PC-3 (cell line): ENCODE measurements at regions not wholly inside any gene's neighbourhood (a gene's known extent, or its start where the extent isn't known, plus 50 kb on each side); places are given as distances from the start of the nearest gene placed in this dataset.

Experiments
- ATAC-seq: fragments of 200-7000 bp; cut with Tn5 transposase; 2 replicates; pipeline ENCODE4 v1.9.1; 2020; ENCODE audit warnings: mild to moderate bottlenecking, moderate library complexity
- BruUV-seq: library from RNA; stranded (reverse); fragments of 400-500 nt; replicated peaks from 2 replicates; lab custom pipeline; 2021; lab: Mats Ljungman, UMichigan
- CTCF ChIA-PET: fragments of 300-600 bp; sonication (Branson Sonifier 250); formaldehyde crosslinking; loops from one replicate; lab custom pipeline; 2022; ENCODE audit warnings: antibody characterized with exemption; lab: Charles Lee
- POLR2A ChIA-PET: fragments of 300-600 bp; sonication (Branson Sonifier 250); formaldehyde crosslinking; loops from one replicate; lab custom pipeline; 2022; ENCODE audit warnings: antibody characterized with exemption; ENCODE audit not compliant: unreplicated experiment; lab: Charles Lee
- DNase-seq: peaks from one replicate; pipeline ENCODE4 v3.0.0-alpha.2; 2015
- H2AFZ ChIP-seq: fragments of 300-600 bp; sonication (generic); 2 replicates; pipeline ENCODE4 v1.6.0; 2016; ENCODE audit warnings: antibody characterized with exemption, low read length
- H3F3A ChIP-seq: fragments of 300-600 bp; sonication (generic); one replicate; pipeline ENCODE4 v1.6.0; 2017; ENCODE audit warnings: antibody characterized with exemption, low read length, control low read depth, mild to moderate bottlenecking; ENCODE audit not compliant: unreplicated experiment
- H3K27ac ChIP-seq: fragments of 300-600 bp; sonication (generic); 2 replicates; pipeline ENCODE4 v1.5.1; 2016; ENCODE audit warnings: mild to moderate bottlenecking, low read length
- H3K27me3 ChIP-seq: fragments of 300-600 bp; sonication (generic); 2 replicates; pipeline ENCODE4 v1.6.1; 2016; ENCODE audit warnings: low read length, mixed read lengths
- H3K36me3 ChIP-seq: fragments of 300-600 bp; sonication (generic); 2 replicates; pipeline ENCODE4 v1.6.1; 2016; ENCODE audit warnings: low read depth, mixed run types, low read length, mixed read lengths
- H3K4me1 ChIP-seq: fragments of 300-600 bp; sonication (generic); 2 replicates; pipeline ENCODE4 v1.5.1; 2016; ENCODE audit warnings: low read length; ENCODE audit not compliant: insufficient read depth
- H3K4me2 ChIP-seq: fragments of 300-600 bp; sonication (generic); 2 replicates; pipeline ENCODE4 v1.6.0; 2016; ENCODE audit warnings: low read length
- H3K4me3 ChIP-seq: fragments of 300-600 bp; sonication (generic); 2 replicates; pipeline ENCODE4 v1.5.1; 2016; ENCODE audit warnings: mild to moderate bottlenecking, low read length, mixed read lengths
- H3K79me2 ChIP-seq: fragments of 300-600 bp; sonication (generic); 2 replicates; pipeline ENCODE4 v1.6.1; 2017; ENCODE audit warnings: low read length, mixed read lengths
- H3K9ac ChIP-seq: fragments of 300-600 bp; sonication (generic); 2 replicates; pipeline ENCODE4 v1.6.0; 2016; ENCODE audit warnings: mild to moderate bottlenecking, low read length
- H3K9me2 ChIP-seq: fragments of 300-600 bp; sonication (generic); replicated peaks from 2 replicates; pipeline ENCODE4 v1.6.1; 2016; ENCODE audit warnings: mixed run types, low read length, mixed read lengths
- H3K9me3 ChIP-seq: fragments of 300-600 bp; sonication (generic); 2 replicates; pipeline ENCODE4 v1.6.1; 2016; ENCODE audit warnings: low read length, mixed read lengths
- H4K20me1 ChIP-seq: fragments of 300-600 bp; sonication (generic); 2 replicates; pipeline ENCODE4 v1.6.1; 2016; ENCODE audit warnings: low read length, mixed read lengths
- EZH2 ChIP-seq: fragments of 300-600 bp; sonication (generic); IDR thresholded peaks from one replicate; pipeline ENCODE4 v1.6.1; 2017; ENCODE audit warnings: antibody characterized with exemption, mild to moderate bottlenecking, low read length; ENCODE audit not compliant: unreplicated experiment
- EZH2phosphoT487 ChIP-seq: fragments of 300-600 bp; sonication (generic); IDR thresholded peaks from 2 replicates; pipeline ENCODE4 v1.6.1; 2018; ENCODE audit warnings: mild to moderate bottlenecking, antibody characterized with exemption, low read length, borderline replicate concordance
- intact Hi-C: fragments of 100-400 bp; cut with micrococcal nuclease; formaldehyde crosslinking; loops from 2 replicates; pipeline ENCODE4 v1.9.0; 2023
- TF ChIP-seq, protein P1 (sequence below): fragments of 300-600 bp; sonication (generic); conservative IDR thresholded peaks from 2 replicates; pipeline ENCODE4 v1.5.1; 2017; ENCODE audit warnings: antibody characterized with exemption, low read depth, mild to moderate bottlenecking, low read length

DNA sequence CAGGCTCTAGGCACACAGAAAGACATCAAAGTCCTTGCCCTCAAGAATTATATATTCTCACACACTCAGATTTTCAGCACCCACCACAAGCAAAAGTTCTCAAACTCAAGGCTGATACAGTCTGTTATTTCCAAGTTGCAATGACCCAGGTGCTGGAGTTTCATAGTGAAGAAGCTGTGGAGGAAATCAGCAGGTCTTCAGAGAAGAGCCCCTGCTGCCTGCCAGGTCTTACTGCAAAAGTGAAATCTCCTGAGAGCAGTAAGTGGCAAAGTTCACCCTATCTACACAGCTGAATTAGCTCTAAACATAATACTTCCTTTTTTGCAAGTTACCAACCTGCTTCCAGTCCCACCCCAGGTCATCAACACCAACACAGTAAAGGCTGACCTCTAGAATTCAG lies 64.6 kb downstream of the RPL27A start:
- H3K4me1 ChIP-seq, result peaks cover 10% of the 10 kb centered on the region
- intact Hi-C loops, result no loop called here
- ChIA-PET CTCF (no interaction called here), POLR2A (interaction anchor here (0.6 kb wide), 1 partner anchor 162 kb away, joined by 6 read pairs; no protein-coding TSS in a partner anchor)
- H2AFZ ChIP-seq, result no peak overlapping the region
- H3K4me2 ChIP-seq, result no peak overlapping the region
- no peaks in the 10 kb centered on the region for H3K36me3 ChIP-seq
- ATAC-seq (no peak), DNase-seq (no peak)
- no peaks in the 10 kb centered on the region for H3K27me3 ChIP-seq
- TF ChIP-seq, protein P1, sequence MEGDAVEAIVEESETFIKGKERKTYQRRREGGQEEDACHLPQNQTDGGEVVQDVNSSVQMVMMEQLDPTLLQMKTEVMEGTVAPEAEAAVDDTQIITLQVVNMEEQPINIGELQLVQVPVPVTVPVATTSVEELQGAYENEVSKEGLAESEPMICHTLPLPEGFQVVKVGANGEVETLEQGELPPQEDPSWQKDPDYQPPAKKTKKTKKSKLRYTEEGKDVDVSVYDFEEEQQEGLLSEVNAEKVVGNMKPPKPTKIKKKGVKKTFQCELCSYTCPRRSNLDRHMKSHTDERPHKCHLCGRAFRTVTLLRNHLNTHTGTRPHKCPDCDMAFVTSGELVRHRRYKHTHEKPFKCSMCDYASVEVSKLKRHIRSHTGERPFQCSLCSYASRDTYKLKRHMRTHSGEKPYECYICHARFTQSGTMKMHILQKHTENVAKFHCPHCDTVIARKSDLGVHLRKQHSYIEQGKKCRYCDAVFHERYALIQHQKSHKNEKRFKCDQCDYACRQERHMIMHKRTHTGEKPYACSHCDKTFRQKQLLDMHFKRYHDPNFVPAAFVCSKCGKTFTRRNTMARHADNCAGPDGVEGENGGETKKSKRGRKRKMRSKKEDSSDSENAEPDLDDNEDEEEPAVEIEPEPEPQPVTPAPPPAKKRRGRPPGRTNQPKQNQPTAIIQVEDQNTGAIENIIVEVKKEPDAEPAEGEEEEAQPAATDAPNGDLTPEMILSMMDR, result no peak
- TF ChIP-seq EZH2, result no peak
- TF ChIP-seq EZH2phosphoT487, result no peak
- no peaks in the 10 kb centered on the region for H3K9me2 ChIP-seq
- H3K9ac ChIP-seq, result no peak overlapping the region
- H3K9me3 ChIP-seq, result no peaks in the 10 kb centered on the region
- no peaks in the 10 kb centered on the region for H3K79me2 ChIP-seq
- no peaks in the 10 kb centered on the region for H4K20me1 ChIP-seq
- H3F3A ChIP-seq, result no peaks in the 10 kb centered on the region
- BruUV-seq, result no TSS peak
- no peak overlapping the region for H3K4me3 ChIP-seq
- no peak overlapping the region for H3K27ac ChIP-seq

DNA sequence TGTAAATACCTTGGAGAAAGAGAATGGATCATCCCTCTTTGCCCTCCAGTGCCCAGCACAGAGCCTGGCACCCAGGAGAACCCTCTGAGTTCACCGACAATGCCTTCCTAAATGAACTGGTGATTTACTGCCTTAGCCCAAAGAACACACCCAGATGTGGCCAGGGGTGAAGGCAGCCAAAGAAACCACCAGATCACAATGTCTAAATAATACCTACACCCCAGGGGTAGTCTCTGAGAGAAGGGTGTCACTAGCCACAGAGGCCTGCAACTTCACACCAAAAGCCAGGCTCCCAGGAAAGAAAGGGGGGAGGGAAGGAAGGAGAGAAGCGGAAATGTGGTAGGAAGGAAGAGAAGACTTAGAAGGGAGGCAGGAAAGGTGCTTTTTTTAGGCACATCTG lies 65.7 kb downstream of the RPL27A start:
- 0 out of 2 replicates have a peak, but pooled peaks cover under 1% of the 10 kb centered on the region for H3K9me3 ChIP-seq
- DNase-seq (no peak), ATAC-seq (no peak)
- H3K9me2 ChIP-seq, result no peaks in the 10 kb centered on the region
- no peaks in the 10 kb centered on the region for H3F3A ChIP-seq
- H2AFZ ChIP-seq, result no peak overlapping the region
- H4K20me1 ChIP-seq, result no peaks in the 10 kb centered on the region
- BruUV-seq, result no TSS peak
- no peak overlapping the region for H3K4me2 ChIP-seq
- H3K9ac ChIP-seq, result no peak overlapping the region
- no peak overlapping the region for H3K27ac ChIP-seq
- no peak overlapping the region for H3K4me3 ChIP-seq
- peaks cover 10% of the 10 kb centered on the region for H3K4me1 ChIP-seq
- ChIA-PET CTCF (no interaction called here), POLR2A (no interaction called here)
- TF ChIP-seq, protein P1, result no peak
- no peak for TF ChIP-seq EZH2phosphoT487
- TF ChIP-seq EZH2, result no peak
- H3K79me2 ChIP-seq, result no peaks in the 10 kb centered on the region
- intact Hi-C loops, result no loop called here
- H3K27me3 ChIP-seq, result no peaks in the 10 kb centered on the region
- peaks cover under 1% of the 10 kb centered on the region; the same call in 1 of the 2 replicates for H3K36me3 ChIP-seq

DNA sequence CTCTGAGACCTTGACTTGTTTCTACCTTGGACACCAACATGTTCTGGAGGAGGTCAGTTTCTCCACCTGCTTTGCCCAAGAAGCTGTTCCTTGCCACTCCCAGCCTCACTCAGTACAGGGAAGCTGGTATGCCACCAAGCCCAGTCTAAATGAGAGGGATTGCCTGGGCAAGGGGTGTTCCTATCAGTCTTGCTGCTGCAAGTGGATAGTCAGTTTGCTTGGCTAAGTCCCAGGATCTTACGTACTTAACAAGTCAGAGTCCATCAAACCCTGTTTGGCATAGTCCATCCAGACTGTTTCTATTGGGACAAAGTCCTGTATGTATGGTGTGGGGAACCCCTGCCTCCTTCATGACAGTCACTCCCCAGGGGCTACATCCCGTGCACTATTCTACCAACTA lies 66.6 kb downstream of the RPL27A start:
- CTCF ChIA-PET, result no interaction called here
- Histone ChIP-seq H3K9me3 (0 out of 2 replicates have a peak, but pooled peaks cover 4% of the 10 kb centered on the region), H3K4me2 (no peak overlapping the region), H3K4me1 (peaks cover 9% of the 10 kb centered on the region), H2AFZ (no peak overlapping the region), H3K27me3 (no peaks in the 10 kb centered on the region), H3K36me3 (peaks cover 4% of the 10 kb centered on the region; the same call in 1 of the 2 replicates), H3K27ac (no peak overlapping the region), H3K9me2 (no peaks in the 10 kb centered on the region), H3K9ac (no peak overlapping the region), H4K20me1 (no peaks in the 10 kb centered on the region), H3F3A (no peaks in the 10 kb centered on the region), H3K4me3 (no peak overlapping the region), H3K79me2 (no peaks in the 10 kb centered on the region)
- DNase-seq (no peak), ATAC-seq (no peak)
- no TSS peak for BruUV-seq
- POLR2A ChIA-PET, result interaction anchor here (0.6 kb wide), 1 partner anchor 149 kb away, joined by 3 read pairs; no protein-coding TSS in a partner anchor
- intact Hi-C loops, result no loop called here
- TF ChIP-seq, protein P1, result no peak
- TF ChIP-seq EZH2phosphoT487 (no peak), EZH2 (no peak)
